GM12864 (cell line): ENCODE measurements at regions not wholly inside any gene's neighbourhood (a gene's known extent, or its start where the extent isn't known, plus 50 kb on each side); places are given as distances from the start of the nearest gene placed in this dataset.

Experiments
- DNase-seq: peaks from one replicate; pipeline ENCODE4 v3.0.0-alpha.2; 2011; ENCODE audit warnings: low read depth
- H3K4me3 ChIP-seq: 2 replicates; pipeline ENCODE4 v1.5.1; 2011; ENCODE audit warnings: mild to moderate bottlenecking, low read depth, low read length, control low read depth
- CTCF ChIP-seq: IDR thresholded peaks from 2 replicates; pipeline ENCODE4 v1.5.1; 2011; ENCODE audit warnings: low read depth, mild to moderate bottlenecking, moderate library complexity, low read length, control low read depth, inconsistent platforms; ENCODE audit errors: missing control alignments

- H3K4me3 ChIP-seq: no peak overlapping the region
- no peak for DNase-seq
- TF ChIP-seq CTCF: no peak
Measured at GRCh38 chr3:88307666-88308065, 157.9 kb downstream of the C3orf38 start.

DNA sequence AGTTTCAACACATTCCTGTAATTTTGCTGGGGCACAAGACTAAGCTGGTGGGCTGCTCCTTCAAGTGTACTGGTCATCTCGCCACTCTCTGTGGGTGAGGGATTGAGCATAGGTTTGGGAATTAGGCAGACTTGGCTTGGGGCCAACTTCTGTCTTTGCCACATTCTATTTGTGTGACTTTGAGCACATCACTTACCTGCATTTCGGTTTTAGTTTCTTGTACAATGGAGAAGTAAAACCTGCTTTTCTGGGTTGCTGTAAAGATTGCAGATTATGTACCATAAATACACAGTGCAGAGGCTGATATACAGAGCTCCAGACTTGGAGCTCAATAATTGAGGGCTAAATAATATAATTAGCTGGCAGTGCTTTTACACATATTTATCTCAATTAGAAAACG, 162.1 kb downstream of the C3orf38 start:
- no peak overlapping the region for H3K4me3 ChIP-seq
- DNase-seq: no peak
- TF ChIP-seq CTCF: no peak

DNA sequence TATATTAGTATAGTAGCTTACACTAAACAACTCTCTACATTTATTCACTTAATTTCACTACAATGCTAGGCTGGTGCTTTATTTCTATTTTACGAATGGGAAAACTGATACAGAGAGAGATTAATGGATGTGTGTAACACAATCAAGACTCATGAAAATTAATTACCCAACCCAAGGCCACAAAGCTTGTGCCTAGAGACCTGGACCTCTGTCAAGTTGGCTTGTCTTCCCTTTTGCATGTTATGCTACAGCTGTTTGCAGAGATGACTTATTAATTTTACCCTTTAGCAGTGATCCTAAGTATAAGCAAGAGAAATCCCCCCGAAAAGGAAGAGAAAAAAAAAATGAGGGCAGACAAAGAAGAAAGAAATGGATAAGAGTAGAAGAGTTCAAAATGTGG, 162.5 kb downstream of the C3orf38 start:
- H3K4me3 ChIP-seq: no peak overlapping the region
- no peak for TF ChIP-seq CTCF
- no peak for DNase-seq

- DNase-seq: no peak
- H3K4me3 ChIP-seq: no peak overlapping the region
- TF ChIP-seq CTCF: no peak
Measured at GRCh38 chr3:88318067-88318466, 168.3 kb downstream of the C3orf38 start.

GRCh38 chr3:88321363-88322050, 171.7 kb downstream of the C3orf38 start:
- no peak overlapping the region for H3K4me3 ChIP-seq
- DNase-seq: no peak
- TF ChIP-seq CTCF: no peak

DNA sequence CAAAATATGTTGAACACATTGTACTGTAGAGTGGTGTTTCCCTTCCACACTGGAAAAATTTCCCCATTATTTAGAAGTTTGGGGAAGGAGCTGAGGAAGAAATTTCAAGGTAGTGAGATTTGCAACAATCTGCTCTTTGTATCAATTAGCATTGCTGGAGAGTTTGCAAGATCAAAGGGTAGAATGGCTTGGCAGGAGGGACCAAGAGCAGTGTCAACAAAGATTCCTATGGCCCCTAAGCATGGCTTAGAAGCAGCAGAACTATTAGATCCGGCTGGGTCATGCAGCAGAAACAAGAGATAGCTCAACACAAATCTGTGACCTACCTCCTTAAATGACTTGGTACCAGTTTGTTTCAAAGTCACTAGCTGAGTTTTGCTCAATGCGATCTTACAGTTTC, 175.0 kb downstream of the C3orf38 start:
- H3K4me3 ChIP-seq: no peak overlapping the region
- no peak for DNase-seq
- no peak for TF ChIP-seq CTCF

DNA sequence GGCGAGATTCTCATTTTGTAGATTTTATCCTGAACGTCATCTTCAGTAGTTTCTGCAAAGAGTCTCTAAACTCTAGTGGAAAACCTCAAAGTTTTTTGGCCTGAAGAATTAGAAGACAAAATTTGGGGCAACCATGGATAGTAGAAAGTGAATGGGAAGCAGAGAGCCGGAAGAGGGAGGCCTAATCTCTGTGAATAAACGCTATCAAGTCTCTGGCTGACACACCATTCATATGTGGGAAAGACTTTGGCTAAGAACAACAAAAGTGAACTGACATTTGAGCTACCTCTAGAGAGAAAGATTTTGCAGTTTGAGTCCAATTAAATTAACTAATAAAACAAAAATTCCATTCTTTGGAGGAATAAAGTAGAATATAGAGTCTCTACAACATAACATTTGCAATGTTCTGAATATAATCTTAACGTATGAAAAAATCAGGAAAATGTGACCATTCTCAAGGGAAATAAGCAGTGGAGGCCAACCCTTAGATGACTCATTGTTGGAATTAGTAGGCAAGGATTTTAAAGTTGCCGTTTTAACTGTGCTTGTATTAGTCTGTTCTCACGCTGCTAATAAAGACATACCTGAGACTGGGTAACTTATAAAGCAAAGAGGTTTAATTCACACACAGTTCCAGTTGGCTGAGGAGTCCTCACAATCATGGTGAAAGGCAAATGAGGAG, 184.6 kb downstream of the C3orf38 start:
- no peak for DNase-seq
- H3K4me3 ChIP-seq: no peak overlapping the region
- TF ChIP-seq CTCF: no peak
